Kidney capillary endothelial cell (primary cell): ENCODE measurements at regions not wholly inside any gene's neighbourhood (a gene's known extent, or its start where the extent isn't known, plus 50 kb on each side); places are given as distances from the start of the nearest gene placed in this dataset.
"Not testable (repeated sequence)": the region's sequence is repeated elsewhere in the genome, so short reads cannot be mapped to it uniquely, and the experiment has no call there.

ENCODE experiments used
- DNase-seq: peaks from one replicate; pipeline ENCODE4 v3.0.0-alpha.2; 2018; ENCODE audit warnings: low spot score

DNA sequence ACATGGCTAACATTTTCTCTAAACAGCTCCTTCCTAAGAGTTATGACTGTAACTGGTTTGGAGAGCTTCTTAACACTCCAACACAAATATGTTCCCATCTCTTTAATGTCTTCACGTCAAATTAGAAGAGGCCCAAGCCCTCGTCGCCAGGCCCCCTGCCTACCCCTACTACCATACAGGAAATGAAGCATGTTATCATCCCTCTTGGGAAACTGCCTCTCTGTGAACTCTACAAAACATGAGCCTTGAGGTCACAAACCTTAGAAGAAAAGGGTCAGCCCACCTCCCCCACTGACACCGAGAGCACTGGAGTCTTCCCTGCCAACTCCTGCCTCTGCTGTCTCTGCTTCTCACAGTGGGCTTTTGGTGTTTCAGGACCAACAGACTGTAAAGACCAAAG lies 243.1 kb upstream of the STT3B start:
- DNase-seq: no peak

DNA sequence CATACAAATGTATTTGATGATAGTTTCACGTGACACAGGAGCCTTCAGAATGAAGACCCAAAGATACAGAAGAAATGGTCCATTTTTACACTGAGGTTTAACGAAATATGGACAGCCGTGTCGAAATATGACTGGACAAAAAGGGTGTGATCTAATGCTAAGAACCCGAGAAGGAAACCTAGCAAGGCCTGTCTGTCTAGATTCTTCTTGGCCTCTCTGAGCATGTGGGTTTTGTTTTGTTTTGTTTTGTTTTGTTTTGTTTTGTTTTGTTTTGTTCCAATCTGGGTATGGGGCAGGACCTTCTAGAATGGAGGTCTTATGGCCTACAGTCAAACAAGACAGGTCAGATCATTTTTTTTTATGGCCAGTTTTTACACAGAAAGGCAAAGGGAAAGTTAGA lies 242.7 kb upstream of the STT3B start:
- DNase-seq: no peak

DNA sequence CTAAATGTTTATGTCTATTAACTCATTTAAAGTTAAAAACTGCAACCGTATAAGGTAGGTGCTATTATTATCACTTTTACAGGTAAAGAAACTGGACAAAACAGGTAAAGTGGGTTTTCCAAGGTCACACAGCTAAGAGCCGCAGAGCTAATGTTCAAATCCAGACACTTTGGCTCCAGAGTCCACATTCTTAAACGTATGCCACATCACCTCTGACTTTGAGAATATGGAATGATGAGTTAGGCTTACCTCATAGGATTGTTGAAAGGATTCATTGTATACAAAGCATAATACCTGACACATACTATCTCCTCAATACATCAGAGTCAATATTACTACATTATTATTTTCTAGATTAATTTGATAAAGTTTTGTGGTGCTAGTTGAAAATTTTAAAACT lies 240.9 kb upstream of the STT3B start:
- no peak for DNase-seq

DNA sequence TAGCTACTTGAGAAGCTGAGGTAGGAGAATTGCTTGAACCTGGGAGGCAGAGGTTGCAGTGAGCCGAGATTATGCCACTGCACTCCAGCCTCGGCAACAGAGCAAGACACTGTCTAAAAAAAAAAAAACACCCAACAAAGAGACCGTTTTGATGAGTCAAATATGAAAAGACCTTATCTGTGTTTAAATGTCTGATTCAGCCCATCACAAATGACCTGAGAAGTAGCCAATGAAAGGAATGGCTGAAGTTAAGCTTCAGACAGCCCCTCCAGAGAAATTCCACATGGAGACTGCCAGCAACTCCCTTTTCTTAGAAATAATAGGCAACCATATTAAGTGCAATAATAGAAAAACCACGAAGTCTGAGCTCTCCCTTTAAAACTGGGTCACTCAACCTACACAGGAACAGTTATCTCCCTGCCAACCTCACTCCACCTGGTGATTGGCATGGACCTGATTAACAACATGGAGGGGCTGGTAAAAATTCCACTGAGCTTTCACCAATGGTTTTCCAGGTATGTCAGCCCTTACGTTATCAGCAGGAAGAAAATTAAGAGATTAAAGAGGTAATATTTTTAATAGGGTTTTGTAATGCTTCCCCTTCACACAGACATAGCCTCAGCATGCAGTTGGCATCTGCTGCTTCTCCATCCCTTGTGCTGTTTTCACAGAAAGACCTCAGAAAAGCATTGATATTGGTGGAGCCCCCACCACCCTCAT lies 238.1 kb upstream of the STT3B start:
- no peak for DNase-seq

DNA sequence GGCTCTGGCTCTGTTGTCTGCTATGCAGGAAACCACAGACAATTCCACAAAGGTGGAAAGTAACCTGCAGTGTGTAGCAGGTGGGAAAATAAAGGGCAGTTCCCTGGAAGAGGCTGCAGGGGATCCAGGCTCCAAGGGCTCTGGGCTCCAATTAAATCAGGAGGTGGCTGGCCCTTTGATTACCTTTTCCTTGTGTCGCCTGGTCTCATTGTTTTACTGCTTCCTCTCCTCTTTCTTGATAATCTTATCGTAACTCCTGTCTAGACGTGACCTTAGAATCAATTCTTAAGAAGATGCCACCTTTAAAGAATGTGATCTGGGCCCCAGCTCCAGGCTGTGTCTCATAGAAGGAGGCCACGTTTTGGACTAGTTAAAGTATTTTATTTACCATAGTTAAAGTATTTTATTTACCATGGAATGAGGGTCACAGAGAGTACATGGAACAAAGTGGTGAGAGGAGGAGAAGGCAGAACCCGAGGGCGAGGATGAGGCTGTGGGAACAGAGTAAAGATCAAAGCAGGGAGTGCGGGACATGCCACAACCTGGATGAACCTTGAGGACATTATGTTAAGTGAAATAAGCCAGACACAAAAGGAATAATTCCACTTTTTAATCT lies 237.5 kb upstream of the STT3B start:
- no peak for DNase-seq

DNA sequence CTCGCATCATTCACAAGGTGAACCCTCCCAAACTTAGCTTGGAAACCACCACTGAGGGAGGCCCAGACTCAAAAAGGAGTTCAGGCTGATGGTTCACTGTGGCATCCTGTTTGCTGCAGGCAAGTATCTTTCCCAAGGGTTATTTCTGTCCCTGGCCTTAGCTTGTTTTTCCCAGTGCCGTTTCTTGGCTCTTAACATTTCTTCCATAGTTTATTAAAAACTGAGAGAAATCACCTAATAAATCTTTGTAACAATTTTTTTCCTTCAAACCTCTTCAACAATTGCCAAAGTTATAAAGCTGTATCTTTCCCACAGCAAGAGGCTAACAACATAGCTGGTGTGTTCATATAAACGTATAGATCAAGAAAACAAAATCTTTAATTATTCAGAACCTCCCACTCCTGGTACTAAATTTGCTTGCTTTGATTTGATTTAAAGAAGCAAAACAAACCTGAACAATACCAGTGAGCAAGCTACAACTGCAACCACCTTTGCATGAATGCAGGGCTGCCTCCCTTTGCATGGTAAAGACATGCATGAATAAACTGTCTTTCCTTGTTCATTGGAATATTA lies 234.9 kb upstream of the STT3B start:
- no peak for DNase-seq

DNA sequence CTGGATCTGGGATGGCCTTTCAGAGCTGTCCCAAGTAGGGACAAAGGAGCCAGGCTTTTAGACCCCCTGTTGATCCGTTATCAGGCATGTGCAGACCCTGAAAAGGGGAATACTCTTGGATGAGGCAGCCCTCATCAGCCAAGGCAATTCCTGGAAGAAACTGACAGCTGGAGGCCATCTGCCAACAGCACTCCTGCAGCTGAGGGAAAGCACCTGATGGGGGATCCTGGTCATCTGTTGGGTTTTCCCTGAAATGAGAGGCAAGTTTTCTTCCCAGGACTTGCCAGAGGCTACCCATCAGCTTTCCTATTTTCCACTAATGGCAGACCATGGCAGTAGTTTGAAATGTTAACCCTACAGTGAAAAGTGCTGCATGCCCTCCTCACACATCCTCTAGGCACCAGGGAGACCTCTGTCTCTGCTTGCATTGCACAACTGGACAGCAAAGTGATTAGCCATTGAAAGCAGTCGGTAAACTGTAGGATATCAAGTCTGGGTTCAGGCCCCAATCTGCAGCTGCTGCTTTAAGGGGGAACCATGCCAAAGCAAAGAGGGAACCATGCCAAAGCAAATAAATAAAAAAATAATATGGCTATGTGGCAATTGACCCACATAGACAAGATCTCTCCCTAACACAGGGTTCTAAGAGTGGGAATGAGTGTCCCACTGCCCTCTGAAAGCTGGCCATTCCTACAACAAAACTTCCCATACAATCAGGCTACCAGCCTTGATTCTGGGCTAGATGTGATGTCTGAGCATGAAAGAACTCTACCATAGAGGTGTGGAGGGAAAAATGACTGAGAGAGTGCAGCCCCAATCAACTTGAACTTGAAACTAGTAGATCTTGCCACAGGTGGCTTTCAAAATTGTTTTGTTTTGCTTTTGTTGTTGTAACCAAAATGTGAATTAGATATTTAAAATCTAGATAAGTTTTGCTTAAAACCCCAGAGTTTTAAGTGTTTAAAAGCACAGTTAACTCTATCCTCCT lies 232.0 kb upstream of the STT3B start:
- no peak for DNase-seq

DNA sequence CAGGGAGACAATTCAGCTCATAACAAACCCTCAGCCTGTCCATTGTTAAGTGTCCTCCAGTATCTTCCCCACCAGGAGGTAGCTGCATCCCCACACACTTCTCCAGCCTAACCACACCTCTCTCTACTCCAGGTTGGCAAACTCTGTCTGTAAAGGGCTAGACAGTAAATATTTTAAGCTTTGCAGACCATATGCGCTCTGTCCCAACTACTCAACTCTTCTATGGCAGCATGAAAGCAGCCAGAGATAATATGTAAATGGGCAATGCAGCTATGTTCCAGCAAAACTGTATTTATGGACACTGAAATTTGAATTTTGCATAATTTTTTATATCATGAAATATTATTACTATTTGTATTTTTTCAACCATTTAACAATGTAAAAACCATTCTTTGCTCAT lies 230.4 kb upstream of the STT3B start:
- no peak for DNase-seq

DNA sequence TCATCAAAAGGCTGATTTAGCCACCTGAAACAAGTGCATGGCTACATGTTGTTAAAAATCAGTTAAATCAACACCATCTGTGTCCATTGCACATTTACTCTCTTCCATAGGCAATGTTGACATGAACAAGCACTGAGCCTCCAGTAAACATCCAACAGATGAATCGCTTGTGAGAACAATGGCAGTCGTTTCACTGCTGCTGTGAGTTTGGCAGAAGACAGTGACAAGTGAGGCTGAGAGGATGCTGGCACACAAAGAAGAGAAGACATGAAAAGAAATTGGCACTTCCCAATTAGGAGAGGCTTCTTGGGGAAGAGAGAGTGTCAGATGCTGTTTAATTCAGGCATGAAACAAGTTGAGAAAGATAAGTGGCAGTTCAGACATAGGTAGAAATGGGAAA lies 227.4 kb upstream of the STT3B start:
- DNase-seq: no peak

DNA sequence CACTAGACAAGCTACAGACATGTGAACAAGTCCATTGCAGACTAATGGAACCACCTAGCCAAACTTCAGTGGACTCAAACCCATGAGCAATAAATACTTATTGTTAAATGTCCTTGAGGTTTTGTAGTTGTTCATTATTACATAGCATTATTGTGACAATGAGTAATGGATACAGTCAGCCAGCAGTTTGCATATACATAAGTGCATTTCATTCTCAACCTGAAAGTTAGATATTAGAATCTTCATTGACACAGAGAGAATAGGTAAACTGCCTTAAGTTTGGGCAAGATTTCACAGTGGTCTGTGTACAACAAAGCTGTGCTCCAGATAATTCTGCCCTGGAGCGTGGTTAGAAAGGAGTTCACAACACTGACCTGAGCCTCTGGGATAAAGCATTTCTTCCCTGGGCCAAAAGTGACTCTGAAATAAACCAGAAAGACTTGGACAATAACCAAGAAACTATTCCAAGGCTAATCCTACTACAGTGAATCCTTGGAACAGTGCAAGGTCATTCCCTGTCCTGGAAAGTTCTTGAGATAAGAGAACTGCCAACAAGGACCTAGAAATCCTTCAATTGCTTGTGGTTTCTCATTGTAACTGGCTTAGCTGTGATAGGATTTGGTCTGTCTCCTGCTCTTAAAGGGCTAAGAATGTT lies 225.5 kb upstream of the STT3B start:
- DNase-seq: no peak

DNA sequence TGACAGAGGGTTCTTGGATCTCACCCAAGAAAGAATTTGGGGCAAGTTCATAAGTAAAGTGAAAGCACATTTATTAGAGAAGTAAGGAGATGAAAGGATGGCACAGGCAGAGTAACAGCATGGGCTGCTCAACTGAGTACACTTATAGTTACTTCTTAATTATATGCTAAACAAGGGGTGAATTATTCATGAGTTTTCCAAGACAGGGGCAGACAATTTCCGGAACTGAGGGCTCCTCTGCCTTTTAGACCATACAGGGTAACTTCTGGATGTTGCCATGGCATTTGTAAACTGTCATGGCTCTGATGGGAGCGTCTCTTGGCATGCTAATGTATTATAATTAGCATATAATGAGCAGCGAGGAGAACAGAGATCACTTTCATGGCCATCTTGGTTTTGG lies 221.2 kb upstream of the STT3B start:
- no peak for DNase-seq

DNA sequence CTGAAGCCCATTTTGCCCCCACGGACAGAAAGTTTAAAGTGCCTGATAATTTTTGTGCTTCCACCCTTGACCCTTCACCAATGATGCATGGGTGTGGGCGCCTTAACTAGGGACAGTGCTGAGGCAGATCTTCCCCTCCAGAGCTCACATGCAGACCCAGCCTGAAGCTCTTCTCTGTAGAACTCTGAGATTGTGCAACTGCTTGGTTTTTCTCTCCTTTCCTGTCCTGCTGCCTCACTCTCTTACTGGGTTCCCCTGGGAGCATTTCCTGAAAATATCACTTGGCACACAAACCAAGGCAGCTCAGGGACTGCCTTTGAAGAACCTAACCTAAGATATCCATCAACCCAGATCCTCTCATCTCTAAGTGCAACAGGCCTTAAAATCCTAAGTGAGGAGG lies 220.3 kb upstream of the STT3B start:
- DNase-seq: no peak

DNA sequence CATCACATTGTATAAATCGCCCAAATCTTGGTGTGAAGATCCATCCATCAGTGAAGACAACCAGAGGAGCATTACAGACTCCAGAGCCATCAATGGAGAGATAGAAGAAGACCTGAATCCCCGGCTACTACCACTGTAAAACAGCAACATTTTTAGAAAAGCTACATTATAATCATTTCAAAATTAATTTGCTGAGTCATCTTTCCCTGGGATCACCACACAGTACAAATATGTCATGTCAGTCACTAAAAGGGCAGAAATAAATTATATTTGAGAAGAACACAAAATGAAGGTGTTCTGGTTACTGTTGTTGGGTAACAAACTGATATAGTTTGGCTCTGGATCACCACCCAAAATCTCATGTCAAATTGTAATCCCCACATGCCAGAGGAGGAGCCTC lies 218.5 kb upstream of the STT3B start:
- no peak for DNase-seq

DNA sequence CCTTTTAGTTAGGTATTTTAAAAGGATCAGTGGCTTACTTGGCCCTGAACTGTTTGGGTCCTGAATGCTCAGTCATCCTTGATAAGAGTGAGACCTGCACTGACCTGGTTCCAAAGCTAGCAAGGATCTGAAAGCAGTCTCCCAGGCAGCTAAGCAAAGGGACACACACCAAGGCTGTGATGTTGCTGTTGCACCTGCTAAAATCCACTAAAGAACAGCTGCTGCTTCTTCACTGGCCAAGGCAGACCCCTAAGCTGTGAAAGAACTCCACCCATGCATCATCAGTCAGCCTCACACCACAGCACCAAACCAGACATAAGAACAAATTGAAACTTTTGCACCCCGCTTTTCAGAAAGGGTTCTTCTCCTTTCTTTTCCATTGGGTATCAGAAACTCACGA lies 213.4 kb upstream of the STT3B start:
- no peak for DNase-seq

DNA sequence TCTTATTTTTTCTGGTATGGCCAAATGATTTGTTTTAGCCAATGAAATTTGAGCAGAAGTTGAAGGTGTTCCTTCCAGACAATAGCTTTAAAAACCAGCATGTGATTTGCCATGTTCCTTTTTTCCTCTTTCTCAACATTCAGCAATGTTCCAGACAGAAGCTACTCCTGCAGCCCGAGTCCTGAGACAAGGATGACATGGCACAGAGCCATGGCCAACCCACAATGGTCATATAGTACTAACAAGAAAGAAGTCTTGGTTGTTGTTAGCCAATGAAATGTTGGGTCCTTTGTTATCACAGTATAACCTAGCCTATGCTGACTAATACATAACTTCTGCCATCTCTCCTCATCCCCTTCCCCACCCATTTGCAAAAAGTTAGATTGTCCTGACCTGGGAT lies 211.1 kb upstream of the STT3B start:
- DNase-seq: no peak

DNA sequence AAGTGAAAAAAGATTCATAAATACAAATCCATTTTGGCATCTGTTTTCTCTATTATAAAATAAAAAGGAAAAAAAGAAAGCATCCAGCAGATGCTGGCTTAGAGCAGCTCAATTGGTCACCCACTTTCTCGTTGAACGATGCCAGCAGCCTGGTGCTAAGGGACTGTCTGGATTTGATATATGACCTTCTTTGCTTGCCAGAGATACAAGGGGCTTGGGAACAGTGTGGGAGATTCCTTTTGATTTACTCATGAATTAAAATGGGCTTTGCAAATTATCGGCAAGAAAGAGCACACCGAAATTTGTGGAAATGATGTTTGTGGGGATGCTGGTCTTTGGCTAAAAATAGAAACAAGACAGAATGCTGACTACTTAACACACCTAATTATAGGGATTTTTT lies 210.3 kb upstream of the STT3B start:
- no peak for DNase-seq

DNA sequence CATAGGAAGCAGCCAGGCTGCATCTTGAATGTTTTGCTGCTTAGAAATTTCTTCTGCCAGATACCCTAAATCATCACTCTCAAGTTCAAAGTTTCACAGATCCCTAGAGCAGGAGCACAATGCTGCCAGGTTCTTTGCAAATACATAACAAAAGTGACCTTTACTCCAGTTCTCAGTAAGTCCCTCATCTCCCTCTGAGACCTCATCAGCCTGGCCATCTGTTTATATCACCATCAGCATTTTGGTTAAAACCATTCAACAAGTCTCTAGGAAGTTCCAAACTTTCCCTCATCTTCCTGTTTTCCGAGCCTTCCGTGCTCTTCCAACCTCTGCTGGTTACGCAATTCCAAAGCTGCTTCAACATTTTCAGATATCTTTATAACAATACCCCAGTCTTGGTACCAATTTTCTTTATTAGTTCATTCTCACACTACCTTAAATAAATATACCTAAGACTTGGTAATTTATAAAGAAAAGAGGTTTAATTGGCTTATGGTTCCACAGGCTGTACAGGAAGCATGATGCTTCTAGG lies 204.8 kb upstream of the STT3B start:
- not testable (repeated sequence) for DNase-seq

DNA sequence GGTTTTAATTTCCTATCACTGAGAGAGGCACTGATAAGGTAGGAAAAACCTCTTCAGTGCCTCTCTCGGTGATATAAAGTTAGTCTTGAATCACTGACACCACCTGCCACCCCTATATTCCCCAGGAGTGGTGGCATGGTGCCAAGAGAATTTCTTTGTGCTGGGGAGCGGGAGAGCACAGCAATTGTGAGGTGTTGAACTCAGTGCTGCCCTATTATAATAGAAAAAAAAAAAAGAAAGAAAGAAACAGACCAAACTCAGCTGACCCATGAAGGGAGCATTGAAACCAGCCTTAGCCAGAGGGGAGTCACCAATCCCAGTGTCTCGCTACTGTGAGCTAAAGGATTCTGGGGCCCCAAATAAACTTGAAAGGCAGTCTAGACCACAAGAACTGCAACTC lies 201.4 kb upstream of the STT3B start:
- DNase-seq: no peak

DNA sequence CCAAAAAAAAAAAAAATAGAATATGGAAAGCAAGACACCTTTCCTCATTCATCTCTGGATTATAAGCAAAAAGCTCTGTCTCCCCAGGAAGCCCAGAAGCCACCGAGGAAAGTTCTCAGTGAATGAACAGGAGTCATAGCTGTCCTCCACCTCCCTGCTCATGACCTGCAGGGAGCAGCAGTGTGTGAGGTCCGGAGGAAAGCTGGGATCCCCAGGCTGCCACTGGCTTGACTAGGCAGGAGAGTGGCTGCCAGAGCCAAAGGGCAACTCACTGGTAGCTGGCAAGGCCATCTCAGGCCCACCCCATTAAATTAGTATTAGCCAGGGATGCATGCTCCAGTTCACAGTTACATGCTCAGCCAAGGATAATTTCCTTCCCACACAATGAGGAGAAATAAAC lies 191.6 kb upstream of the STT3B start:
- no peak for DNase-seq

DNA sequence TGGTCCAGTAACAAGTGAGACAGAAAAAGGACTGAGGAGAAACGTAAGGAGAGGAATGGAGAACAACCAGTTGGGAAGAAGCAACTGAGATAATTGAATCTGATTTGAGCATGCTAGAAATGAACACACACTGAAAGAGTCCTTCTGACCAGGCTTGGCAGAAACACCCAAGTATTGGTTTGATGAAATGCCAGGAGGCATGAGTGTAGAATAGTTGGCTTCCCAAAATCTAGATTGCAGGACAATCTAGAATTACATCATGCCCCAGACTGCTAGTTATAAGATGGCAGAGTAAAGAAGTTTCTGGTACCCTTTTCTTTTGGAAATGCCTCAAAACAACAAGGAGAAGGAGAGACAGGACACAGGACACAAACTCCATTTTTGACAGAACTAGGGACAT lies 189.7 kb upstream of the STT3B start:
- no peak for DNase-seq

DNA sequence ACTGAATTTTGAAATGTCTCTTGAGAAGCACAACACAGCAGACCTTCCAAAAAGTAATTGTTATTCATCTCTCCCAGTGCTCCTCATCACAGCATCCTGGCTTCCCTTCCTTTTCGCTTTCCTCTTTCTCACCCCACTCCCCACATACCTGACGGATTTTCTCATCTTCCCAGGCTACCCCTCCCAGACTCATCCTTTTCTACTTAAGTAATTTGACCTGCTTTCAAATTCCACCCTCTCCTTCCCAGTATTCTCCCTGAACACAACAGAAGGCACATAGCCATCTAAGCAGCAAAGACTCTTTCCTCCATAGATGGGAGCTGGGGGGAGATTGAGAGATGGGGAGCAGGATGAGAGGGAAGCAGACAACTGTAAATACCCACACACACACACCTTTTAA lies 187.1 kb upstream of the STT3B start:
- DNase-seq: no peak

DNA sequence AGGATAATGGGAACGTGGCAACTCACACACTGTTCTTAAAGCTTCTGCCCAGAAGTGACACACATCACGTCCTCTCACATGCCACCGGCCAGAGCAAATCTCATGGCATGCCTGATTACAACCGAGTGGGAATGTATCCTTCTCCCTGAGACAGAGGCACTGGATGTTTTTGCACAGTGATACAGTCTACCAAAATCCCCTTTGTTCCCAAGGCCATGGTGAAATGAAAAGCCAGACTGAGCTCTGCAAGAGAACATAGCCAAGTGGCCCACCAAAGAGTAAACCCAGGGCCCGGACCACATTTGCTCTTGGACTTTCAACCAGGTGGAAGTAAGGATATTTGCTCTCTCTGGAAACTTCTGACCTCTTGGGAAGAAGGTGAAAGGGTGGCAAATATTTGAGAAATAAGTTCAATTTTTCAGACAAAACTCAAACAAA lies 186.2 kb upstream of the STT3B start:
- DNase-seq: no peak
